ENCODE measurements at regions not wholly inside any gene's neighbourhood (a gene's known extent, or its start where the extent isn't known, plus 50 kb on each side); places are given as distances from the start of the nearest gene placed in this dataset.
A peak's percentile ranks its signal among the peaks of the same experiment; 100 is the strongest.
"Not testable (repeated sequence)": the region's sequence is repeated elsewhere in the genome, so short reads cannot be mapped to it uniquely, and the experiment has no call there.

GRCh38 chr6:144384427-144384826 lies 99.3 kb downstream of the UTRN start:
- Histone ChIP-seq H3K4me1 (peaks cover 3% of the 10 kb centered on the region), H3K36me3 (ENCODE audit: control insufficient read depth, insufficient read depth, low read length) (no peaks in the 10 kb centered on the region), H3K9me3 (peaks cover 6% of the 10 kb centered on the region; the same call in 1 of the 2 replicates), H3K27me3 (replicated peaks; ENCODE audit: control insufficient read depth, insufficient read depth, low read length) (no peaks in the 10 kb centered on the region), H3K4me3 (ENCODE audit: low read depth, low read length) (no peak overlapping the region)
- Mint-ChIP-seq H3K9me3 (ENCODE audit: unreplicated experiment) (peaks cover 8% of the 10 kb centered on the region), H3K4me3 (ENCODE audit: unreplicated experiment) (no peak overlapping the region), H3K27ac (ENCODE audit: unreplicated experiment) (peak overlapping the region; percentile 8), H3K27me3 (ENCODE audit: insufficient read depth, unreplicated experiment) (no peaks in the 10 kb centered on the region), H3K4me1 (ENCODE audit: low read depth, unreplicated experiment) (peaks cover 5% of the 10 kb centered on the region), H3K36me3 (ENCODE audit: insufficient read depth, unreplicated experiment) (peaks cover 37% of the 10 kb centered on the region)
- CTCF ChIA-PET, result no interaction called here
- TF ChIP-seq, protein P1, sequence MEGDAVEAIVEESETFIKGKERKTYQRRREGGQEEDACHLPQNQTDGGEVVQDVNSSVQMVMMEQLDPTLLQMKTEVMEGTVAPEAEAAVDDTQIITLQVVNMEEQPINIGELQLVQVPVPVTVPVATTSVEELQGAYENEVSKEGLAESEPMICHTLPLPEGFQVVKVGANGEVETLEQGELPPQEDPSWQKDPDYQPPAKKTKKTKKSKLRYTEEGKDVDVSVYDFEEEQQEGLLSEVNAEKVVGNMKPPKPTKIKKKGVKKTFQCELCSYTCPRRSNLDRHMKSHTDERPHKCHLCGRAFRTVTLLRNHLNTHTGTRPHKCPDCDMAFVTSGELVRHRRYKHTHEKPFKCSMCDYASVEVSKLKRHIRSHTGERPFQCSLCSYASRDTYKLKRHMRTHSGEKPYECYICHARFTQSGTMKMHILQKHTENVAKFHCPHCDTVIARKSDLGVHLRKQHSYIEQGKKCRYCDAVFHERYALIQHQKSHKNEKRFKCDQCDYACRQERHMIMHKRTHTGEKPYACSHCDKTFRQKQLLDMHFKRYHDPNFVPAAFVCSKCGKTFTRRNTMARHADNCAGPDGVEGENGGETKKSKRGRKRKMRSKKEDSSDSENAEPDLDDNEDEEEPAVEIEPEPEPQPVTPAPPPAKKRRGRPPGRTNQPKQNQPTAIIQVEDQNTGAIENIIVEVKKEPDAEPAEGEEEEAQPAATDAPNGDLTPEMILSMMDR (IDR thresholded peaks at IDR 0.05; ENCODE audit: insufficient read depth in 1 of 2, low read depth in 1 of 2, low read length in 1 of 2, severe bottlenecking in 1 of 2, unreplicated experiment in 1 of 2), result no peak
- BruUV-seq (replicated peaks), result no TSS peak
- intact Hi-C loops (cut with micrococcal nuclease; ENCODE audit: unreplicated experiment), result no loop called here
- POLR2A ChIA-PET, result no interaction called here
- DNase-seq, result no peak

DNA sequence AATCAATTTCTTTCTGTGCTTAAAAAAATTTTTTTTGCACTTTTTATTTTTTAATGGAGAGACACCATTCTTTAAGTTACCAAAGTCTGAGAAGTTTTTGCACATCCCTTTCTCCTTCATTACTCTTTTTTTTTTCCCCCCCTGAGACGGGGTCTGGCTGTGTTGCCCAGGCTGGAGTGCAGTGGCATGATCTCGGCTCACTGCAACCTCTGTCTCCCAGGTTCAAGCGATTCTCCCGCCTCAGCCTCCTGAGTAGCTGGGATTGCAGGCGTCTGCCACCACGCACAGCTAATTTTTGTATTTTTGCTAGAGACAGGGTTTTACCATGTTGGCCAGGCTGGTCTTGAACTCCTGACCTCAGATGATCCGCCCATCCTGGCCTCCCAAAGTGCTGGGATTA lies 104.3 kb downstream of the UTRN start:
- H3K36me3 Mint-ChIP-seq (ENCODE audit: insufficient read depth, unreplicated experiment), result peaks cover 30% of the 10 kb centered on the region
- H3K36me3 ChIP-seq (ENCODE audit: control insufficient read depth, insufficient read depth, low read length); H3K4me1 Mint-ChIP-seq (ENCODE audit: low read depth, unreplicated experiment); H3K4me1 ChIP-seq; DNase-seq; BruUV-seq (replicated peaks); H3K27me3 ChIP-seq (replicated peaks; ENCODE audit: control insufficient read depth, insufficient read depth, low read length); H3K9me3 Mint-ChIP-seq (ENCODE audit: unreplicated experiment); H3K4me3 ChIP-seq (ENCODE audit: low read depth, low read length); H3K27ac Mint-ChIP-seq (ENCODE audit: unreplicated experiment); POLR2A ChIA-PET; intact Hi-C loops (cut with micrococcal nuclease; ENCODE audit: unreplicated experiment); CTCF ChIA-PET; H3K4me3 Mint-ChIP-seq (ENCODE audit: unreplicated experiment); H3K27me3 Mint-ChIP-seq (ENCODE audit: insufficient read depth, unreplicated experiment); H3K9me3 ChIP-seq: not testable (repeated sequence)

- BruUV-seq (replicated peaks), result no TSS peak
- no peak for DNase-seq
- TF ChIP-seq, protein P1 (IDR thresholded peaks at IDR 0.05; ENCODE audit: insufficient read depth in 1 of 2, low read depth in 1 of 2, low read length in 1 of 2, severe bottlenecking in 1 of 2, unreplicated experiment in 1 of 2), result no peak
- Mint-ChIP-seq H3K4me3 (ENCODE audit: unreplicated experiment) (no peak overlapping the region), H3K9me3 (ENCODE audit: unreplicated experiment) (no peaks in the 10 kb centered on the region), H3K27me3 (ENCODE audit: insufficient read depth, unreplicated experiment) (no peaks in the 10 kb centered on the region), H3K36me3 (ENCODE audit: insufficient read depth, unreplicated experiment) (peaks cover 27% of the 10 kb centered on the region), H3K27ac (ENCODE audit: unreplicated experiment) (no peak overlapping the region), H3K4me1 (ENCODE audit: low read depth, unreplicated experiment) (no peaks in the 10 kb centered on the region)
- CTCF ChIA-PET, result no interaction called here
- intact Hi-C loops (cut with micrococcal nuclease; ENCODE audit: unreplicated experiment), result no loop called here
- Histone ChIP-seq H3K4me3 (ENCODE audit: low read depth, low read length) (no peak overlapping the region), H3K9me3 (no peaks in the 10 kb centered on the region), H3K36me3 (ENCODE audit: control insufficient read depth, insufficient read depth, low read length) (no peaks in the 10 kb centered on the region), H3K27me3 (replicated peaks; ENCODE audit: control insufficient read depth, insufficient read depth, low read length) (no peaks in the 10 kb centered on the region), H3K4me1 (no peaks in the 10 kb centered on the region; the same call in 1 of the 2 replicates)
- POLR2A ChIA-PET, result no interaction called here
Measured at GRCh38 chr6:144390202-144390601, 105.1 kb downstream of the UTRN start.

GRCh38 chr6:144390886-144391285 lies 105.8 kb downstream of the UTRN start:
- POLR2A ChIA-PET, result no interaction called here
- Histone ChIP-seq H3K27me3 (replicated peaks; ENCODE audit: control insufficient read depth, insufficient read depth, low read length) (no peaks in the 10 kb centered on the region), H3K4me1 (no peaks in the 10 kb centered on the region; the same call in 1 of the 2 replicates), H3K4me3 (ENCODE audit: low read depth, low read length) (no peak overlapping the region), H3K36me3 (ENCODE audit: control insufficient read depth, insufficient read depth, low read length) (no peaks in the 10 kb centered on the region), H3K9me3 (no peaks in the 10 kb centered on the region)
- no peak overlapping the region for H3K27ac Mint-ChIP-seq (ENCODE audit: unreplicated experiment)
- no peak overlapping the region for H3K4me3 Mint-ChIP-seq (ENCODE audit: unreplicated experiment)
- no peaks in the 10 kb centered on the region for H3K9me3 Mint-ChIP-seq (ENCODE audit: unreplicated experiment)
- BruUV-seq (replicated peaks), result no TSS peak
- CTCF ChIA-PET, result no interaction called here
- intact Hi-C loops (cut with micrococcal nuclease; ENCODE audit: unreplicated experiment), result no loop called here
- no peaks in the 10 kb centered on the region for H3K27me3 Mint-ChIP-seq (ENCODE audit: insufficient read depth, unreplicated experiment)
- no peaks in the 10 kb centered on the region for H3K4me1 Mint-ChIP-seq (ENCODE audit: low read depth, unreplicated experiment)
- no peak for DNase-seq
- H3K36me3 Mint-ChIP-seq (ENCODE audit: insufficient read depth, unreplicated experiment), result peaks cover 22% of the 10 kb centered on the region
- TF ChIP-seq, protein P1 (IDR thresholded peaks at IDR 0.05; ENCODE audit: insufficient read depth in 1 of 2, low read depth in 1 of 2, low read length in 1 of 2, severe bottlenecking in 1 of 2, unreplicated experiment in 1 of 2), result no peak
